ENCODE measurements at regions not wholly inside any gene's neighbourhood (a gene's known extent, or its start where the extent isn't known, plus 50 kb on each side); places are given as distances from the start of the nearest gene placed in this dataset.
A peak's percentile ranks its signal among the peaks of the same experiment; 100 is the strongest.

DNA sequence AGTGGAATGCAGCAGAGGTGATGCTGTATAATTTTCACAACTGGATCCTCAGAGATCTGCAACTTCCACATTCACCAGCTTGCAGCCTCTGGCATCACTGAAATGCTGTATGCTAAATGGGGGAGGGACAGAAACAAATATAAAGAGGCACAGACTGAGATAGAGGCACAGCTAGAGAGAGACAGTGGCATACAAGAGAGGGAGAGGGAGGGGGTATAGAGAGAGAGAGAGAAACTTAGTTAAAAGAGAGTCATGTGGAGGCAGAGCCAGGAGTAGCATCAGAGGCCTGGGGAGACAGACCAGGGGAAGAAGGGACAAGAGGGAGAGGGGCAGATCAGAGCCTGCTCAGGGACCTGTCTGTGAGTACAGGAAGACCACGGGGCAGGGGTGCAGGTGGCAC is 84.5 kb upstream of the GRIK3 start:
- TF ChIP-seq CTCF (conservative IDR thresholded peaks at IDR 0.05), result no peak
- H3K27ac ChIP-seq, result no peak overlapping the region

- no peak for TF ChIP-seq CTCF (conservative IDR thresholded peaks at IDR 0.05)
- H3K27ac ChIP-seq, result peak overlapping the region; percentile 39
Observed at GRCh38 chr1:37120279-37120678, 86.0 kb upstream of the GRIK3 start.

DNA sequence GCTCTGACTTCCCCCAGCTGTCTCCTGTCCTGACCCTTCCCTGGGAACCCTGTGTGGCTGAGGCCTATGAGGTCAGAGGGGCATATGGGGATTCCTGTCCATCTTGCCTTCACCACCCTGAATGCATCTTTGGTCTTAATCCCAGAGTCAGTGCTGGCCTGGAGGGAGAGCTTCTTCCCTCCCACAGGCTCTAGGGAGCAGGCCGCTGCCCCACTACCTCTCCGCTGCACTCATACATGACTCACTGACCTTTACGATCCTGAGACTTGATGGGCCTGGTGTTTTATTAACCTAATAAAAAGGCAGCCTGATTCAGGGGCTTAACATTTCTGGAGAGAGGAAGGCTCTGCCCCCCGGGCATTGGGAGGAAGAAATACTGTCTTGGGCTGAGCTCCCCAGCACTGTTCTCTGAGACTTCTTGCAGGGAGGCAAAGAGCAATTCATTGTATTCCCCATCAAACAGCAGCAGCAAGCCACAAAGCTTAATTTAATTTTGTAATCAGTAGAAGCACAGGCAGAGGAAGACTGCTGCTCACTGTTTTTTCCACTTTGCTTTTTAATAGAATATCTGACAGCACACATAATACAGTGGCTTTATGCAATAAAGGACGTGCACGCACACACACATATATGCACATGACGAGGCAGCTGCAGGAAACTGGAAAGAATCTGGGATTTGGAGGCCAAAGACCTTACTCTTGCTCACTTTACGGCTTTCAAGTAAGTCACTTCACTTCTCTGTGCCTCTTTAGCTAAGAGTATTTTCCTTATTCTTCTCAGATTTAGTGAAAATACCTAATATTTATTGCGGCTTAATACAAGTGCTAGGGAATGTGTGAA is 89.2 kb upstream of the GRIK3 start:
- TF ChIP-seq CTCF (conservative IDR thresholded peaks at IDR 0.05), result no peak
- no peak overlapping the region for H3K27ac ChIP-seq

DNA sequence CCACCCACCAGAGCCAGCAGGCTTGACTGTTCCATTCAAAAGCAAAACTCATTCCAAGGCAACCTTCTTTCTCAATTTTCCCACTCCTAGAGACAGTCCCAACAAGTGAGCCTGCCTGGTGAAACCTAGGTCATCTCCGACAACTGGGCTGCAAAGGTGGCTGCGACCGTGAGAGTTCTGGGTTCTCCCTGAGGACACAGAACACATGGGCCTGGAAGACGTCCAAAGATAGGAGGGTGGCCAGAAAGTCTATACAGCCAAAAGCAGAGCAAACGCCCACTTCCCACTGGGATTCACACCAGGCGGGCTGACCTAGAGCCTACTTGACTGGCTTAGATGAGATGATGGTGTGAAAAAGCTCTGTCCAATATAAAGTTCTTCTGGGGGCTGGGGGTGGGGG is 90.2 kb upstream of the GRIK3 start:
- TF ChIP-seq CTCF (conservative IDR thresholded peaks at IDR 0.05), result no peak
- H3K27ac ChIP-seq, result no peak overlapping the region

DNA sequence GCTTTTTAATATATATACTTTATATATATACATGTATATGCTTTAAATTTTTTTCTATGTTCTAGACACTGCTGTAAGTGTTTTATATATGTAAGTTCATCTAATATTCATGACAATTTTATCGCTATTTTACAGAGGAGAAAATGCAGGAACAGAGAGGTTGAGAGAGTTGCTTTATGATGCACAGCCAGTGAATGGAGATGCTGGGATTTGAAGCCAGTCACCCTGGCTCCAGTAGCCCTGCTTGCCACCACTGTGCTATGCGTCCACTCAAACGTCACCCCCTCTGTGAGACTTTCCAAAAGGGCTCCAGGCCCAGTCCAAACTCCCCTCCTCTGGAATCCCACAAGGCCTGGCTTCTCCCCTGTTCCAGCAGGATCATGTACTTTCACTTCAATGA is 91.0 kb upstream of the GRIK3 start:
- H3K27ac ChIP-seq, result no peak overlapping the region
- TF ChIP-seq CTCF (conservative IDR thresholded peaks at IDR 0.05), result no peak

DNA sequence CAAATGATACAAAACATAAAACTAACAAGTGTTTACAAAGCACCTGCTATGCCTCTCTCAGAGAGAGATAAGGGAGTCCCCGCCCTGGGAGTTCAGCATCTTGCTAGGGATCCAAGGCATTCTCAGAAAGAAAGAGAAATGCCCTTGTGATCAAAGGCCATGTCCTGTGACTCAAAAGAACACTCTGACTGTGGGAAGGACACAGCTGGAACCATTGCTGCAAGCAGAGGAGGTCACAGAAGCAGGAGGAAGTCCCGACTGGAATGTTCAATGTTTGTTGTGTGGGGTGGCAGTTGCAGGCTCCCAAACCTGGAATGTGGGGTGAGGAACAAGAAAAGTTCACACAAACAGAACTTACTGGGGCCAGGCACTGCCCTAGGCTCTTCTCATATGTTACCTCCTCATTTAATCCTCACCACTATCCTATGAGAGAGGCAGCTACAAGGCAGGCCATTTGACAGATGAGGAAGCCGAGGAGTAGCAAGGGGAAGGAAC is 93.0 kb upstream of the GRIK3 start:
- no peak for TF ChIP-seq CTCF (conservative IDR thresholded peaks at IDR 0.05)

DNA sequence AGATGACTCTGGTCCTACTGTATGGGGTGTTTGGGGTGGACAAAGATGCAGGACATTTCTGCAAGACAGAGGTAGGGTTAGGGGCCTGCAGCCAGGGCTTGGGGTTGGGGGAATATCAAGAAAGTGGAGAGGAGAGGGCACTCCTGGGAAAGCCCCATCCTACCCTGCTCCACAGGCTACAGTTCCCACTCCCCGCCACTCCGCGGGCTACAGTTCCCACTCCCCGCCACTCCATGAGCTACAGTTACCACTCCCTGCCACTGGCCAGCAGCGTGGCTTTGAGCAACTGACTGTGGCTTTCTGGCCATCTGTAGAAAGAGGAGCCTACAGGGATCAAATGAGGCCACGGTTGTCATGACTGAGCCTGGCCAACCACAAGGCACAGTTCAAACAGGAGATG is 93.8 kb upstream of the GRIK3 start:
- TF ChIP-seq CTCF (conservative IDR thresholded peaks at IDR 0.05), result no peak
- H3K27ac ChIP-seq, result no peak overlapping the region

More for the DNA sequence above, 93.0 kb upstream of the GRIK3 start:
- H3K27ac ChIP-seq, result no peak overlapping the region

All from VCaP (cell line).